HUES6 (cell line): ENCODE measurements at regions not wholly inside any gene's neighbourhood (a gene's known extent, or its start where the extent isn't known, plus 50 kb on each side); places are given as distances from the start of the nearest gene placed in this dataset.

Experiments used
- H3K27ac ChIP-seq: 2 replicates; pipeline ENCODE4 v1.7.0; 2013; ENCODE audit warnings: low read depth, mild to moderate bottlenecking, low read length, inconsistent platforms
- H3K27me3 ChIP-seq: 2 replicates; pipeline ENCODE4 v1.6.1; 2013; ENCODE audit warnings: low read length; ENCODE audit not compliant: control insufficient read depth, insufficient read depth
- H3K36me3 ChIP-seq: 2 replicates; pipeline ENCODE4 v1.6.1; 2013; ENCODE audit warnings: low read length; ENCODE audit not compliant: control insufficient read depth, insufficient read depth
- H3K4me1 ChIP-seq: 2 replicates; pipeline ENCODE4 v1.6.1; 2013; ENCODE audit warnings: low read length; ENCODE audit not compliant: control insufficient read depth, insufficient read depth
- H3K4me3 ChIP-seq: 2 replicates; pipeline ENCODE4 v1.5.1; 2013; ENCODE audit warnings: low read depth, low read length
- H3K9ac ChIP-seq: one replicate; pipeline ENCODE4 v1.6.1; 2013; ENCODE audit warnings: mild to moderate bottlenecking, low read length
- H3K9me3 ChIP-seq: 2 replicates; pipeline ENCODE4 v1.6.1; 2013; ENCODE audit warnings: low read depth, low read length; ENCODE audit not compliant: control insufficient read depth, insufficient read depth

DNA sequence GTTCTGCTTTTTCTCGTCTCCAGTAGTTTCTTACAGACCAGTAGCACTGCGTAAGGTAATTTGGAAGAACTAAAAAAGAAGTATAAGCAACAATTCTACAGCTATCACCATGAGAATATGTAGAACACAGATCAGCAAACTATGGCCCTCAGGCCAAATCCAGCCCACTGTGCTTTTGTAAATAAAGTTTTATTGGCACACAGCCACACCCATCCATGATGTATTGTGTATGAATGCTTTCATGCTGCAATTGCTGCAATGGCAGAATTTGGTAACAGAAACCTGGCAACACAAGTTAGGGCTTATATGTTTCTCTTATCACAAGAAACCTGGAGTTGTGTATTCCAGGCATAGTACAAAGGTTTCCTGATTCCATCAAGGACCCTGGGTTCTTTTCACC is 386.8 kb upstream of the TSHZ2 start:
- Histone ChIP-seq H3K4me1 (no peaks in the 10 kb centered on the region), H3K4me3 (no peak overlapping the region), H3K9me3 (no peaks in the 10 kb centered on the region)

GRCh38 chr20:52578559-52578958 is 387.0 kb upstream of the ZFP64 start:
- H3K9ac ChIP-seq = no peak overlapping the region
- no peak overlapping the region for H3K4me3 ChIP-seq
- peaks cover 3% of the 10 kb centered on the region; the same call in 1 of the 2 replicates for H3K27me3 ChIP-seq
- H3K36me3 ChIP-seq = no peaks in the 10 kb centered on the region
- peaks cover 8% of the 10 kb centered on the region; the same call in 1 of the 2 replicates for H3K9me3 ChIP-seq
- H3K4me1 ChIP-seq = no peaks in the 10 kb centered on the region
- H3K27ac ChIP-seq = no peak overlapping the region

More for the DNA sequence above, 386.8 kb upstream of the TSHZ2 start:
- H3K27me3 ChIP-seq = no peaks in the 10 kb centered on the region
- H3K27ac ChIP-seq = no peak overlapping the region
- no peak overlapping the region for H3K9ac ChIP-seq
- no peaks in the 10 kb centered on the region for H3K36me3 ChIP-seq

GRCh38 chr20:52577696-52578095 is 386.1 kb upstream of the ZFP64 start:
- H3K27me3 ChIP-seq = peaks cover 3% of the 10 kb centered on the region; the same call in 1 of the 2 replicates
- no peaks in the 10 kb centered on the region for H3K4me1 ChIP-seq
- H3K27ac ChIP-seq = no peak overlapping the region
- H3K36me3 ChIP-seq = no peaks in the 10 kb centered on the region
- H3K9me3 ChIP-seq = peaks cover 8% of the 10 kb centered on the region; the same call in 1 of the 2 replicates
- H3K9ac ChIP-seq = no peak overlapping the region
- no peak overlapping the region for H3K4me3 ChIP-seq

GRCh38 chr20:52572687-52573086 is 381.1 kb upstream of the ZFP64 start:
- Histone ChIP-seq H3K4me1 (no peaks in the 10 kb centered on the region), H3K9ac (no peak overlapping the region), H3K4me3 (no peak overlapping the region)

DNA sequence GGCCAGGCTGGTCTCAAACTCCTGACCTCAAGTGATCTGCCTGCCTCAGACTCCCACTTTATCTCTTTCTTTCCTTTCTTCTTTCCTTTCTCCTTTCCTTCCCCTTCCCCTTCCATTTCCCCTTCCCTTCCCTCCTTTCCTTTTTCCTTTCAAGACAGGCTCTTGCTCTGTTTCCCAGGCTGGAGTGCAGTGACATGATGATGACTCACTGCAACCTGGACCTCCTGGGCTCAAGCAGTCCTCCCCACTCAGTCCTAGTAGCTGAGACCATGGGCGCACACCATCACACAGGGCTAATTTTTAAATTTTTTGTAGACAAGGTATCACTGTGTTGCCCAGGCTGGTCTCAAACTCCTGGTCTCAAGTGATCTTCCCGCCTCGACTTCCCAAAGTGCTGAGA is 377.6 kb upstream of the ZFP64 start:
- Histone ChIP-seq H3K27me3 (no peaks in the 10 kb centered on the region), H3K27ac (no peak overlapping the region), H3K4me3 (no peak overlapping the region), H3K9me3 (no peaks in the 10 kb centered on the region), H3K4me1 (no peaks in the 10 kb centered on the region), H3K9ac (no peak overlapping the region), H3K36me3 (no peaks in the 10 kb centered on the region)

More at GRCh38 chr20:52572687-52573086, 381.1 kb upstream of the ZFP64 start:
- Histone ChIP-seq H3K27ac (no peak overlapping the region), H3K36me3 (no peaks in the 10 kb centered on the region), H3K27me3 (no peaks in the 10 kb centered on the region), H3K9me3 (peaks cover 5% of the 10 kb centered on the region; the same call in 1 of the 2 replicates)

GRCh38 chr20:52565614-52566013 is 374.0 kb upstream of the ZFP64 start:
- no peak overlapping the region for H3K9ac ChIP-seq

GRCh38 chr20:52564594-52564993 is 373.0 kb upstream of the ZFP64 start:
- H3K36me3 ChIP-seq = no peaks in the 10 kb centered on the region
- no peaks in the 10 kb centered on the region for H3K9me3 ChIP-seq
- H3K27me3 ChIP-seq = no peaks in the 10 kb centered on the region
- H3K9ac ChIP-seq = no peak overlapping the region
- no peak overlapping the region for H3K27ac ChIP-seq
- H3K4me3 ChIP-seq = no peak overlapping the region
- H3K4me1 ChIP-seq = no peaks in the 10 kb centered on the region

More at GRCh38 chr20:52565614-52566013, 374.0 kb upstream of the ZFP64 start:
- Histone ChIP-seq H3K27me3 (no peaks in the 10 kb centered on the region), H3K27ac (no peak overlapping the region), H3K9me3 (no peaks in the 10 kb centered on the region), H3K4me3 (no peak overlapping the region), H3K4me1 (no peaks in the 10 kb centered on the region), H3K36me3 (no peaks in the 10 kb centered on the region)

- no peaks in the 10 kb centered on the region for H3K4me1 ChIP-seq
- H3K27me3 ChIP-seq = no peaks in the 10 kb centered on the region
- H3K27ac ChIP-seq = no peak overlapping the region
- no peaks in the 10 kb centered on the region for H3K9me3 ChIP-seq
- H3K9ac ChIP-seq = no peak overlapping the region
- no peak overlapping the region for H3K4me3 ChIP-seq
- H3K36me3 ChIP-seq = no peaks in the 10 kb centered on the region
Observed at GRCh38 chr20:52552181-52552872, 360.7 kb upstream of the ZFP64 start.

GRCh38 chr20:52542131-52542530 is 350.6 kb upstream of the ZFP64 start:
- no peaks in the 10 kb centered on the region for H3K27me3 ChIP-seq
- H3K4me1 ChIP-seq = no peaks in the 10 kb centered on the region
- H3K27ac ChIP-seq = no peak overlapping the region
- no peak overlapping the region for H3K9ac ChIP-seq
- no peaks in the 10 kb centered on the region for H3K36me3 ChIP-seq
- peaks cover 21% of the 10 kb centered on the region for H3K9me3 ChIP-seq
- H3K4me3 ChIP-seq = no peak overlapping the region

DNA sequence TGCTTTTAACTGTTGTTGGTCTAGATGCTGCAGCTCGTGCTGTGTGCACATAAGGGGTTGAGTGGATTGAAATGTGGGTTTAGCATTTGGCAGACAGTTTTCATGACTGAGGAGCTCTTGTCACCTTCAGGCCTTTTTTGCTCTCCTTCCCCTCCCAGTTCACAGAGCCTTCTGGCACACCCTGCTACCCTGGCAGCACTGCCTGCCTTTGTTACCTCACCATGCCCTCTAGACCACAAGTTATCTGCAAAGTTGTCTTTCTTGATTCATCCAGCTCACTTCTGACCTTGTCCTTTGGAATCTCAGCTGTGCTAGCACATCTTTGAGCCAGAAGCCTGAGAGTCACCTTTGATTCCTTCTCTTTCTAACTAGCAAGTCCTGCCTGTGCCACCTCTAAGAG is 348.9 kb upstream of the ZFP64 start:
- Histone ChIP-seq H3K36me3 (no peaks in the 10 kb centered on the region), H3K27ac (no peak overlapping the region), H3K9me3 (peaks cover 21% of the 10 kb centered on the region), H3K27me3 (no peaks in the 10 kb centered on the region), H3K4me3 (no peak overlapping the region), H3K4me1 (no peaks in the 10 kb centered on the region), H3K9ac (no peak overlapping the region)

DNA sequence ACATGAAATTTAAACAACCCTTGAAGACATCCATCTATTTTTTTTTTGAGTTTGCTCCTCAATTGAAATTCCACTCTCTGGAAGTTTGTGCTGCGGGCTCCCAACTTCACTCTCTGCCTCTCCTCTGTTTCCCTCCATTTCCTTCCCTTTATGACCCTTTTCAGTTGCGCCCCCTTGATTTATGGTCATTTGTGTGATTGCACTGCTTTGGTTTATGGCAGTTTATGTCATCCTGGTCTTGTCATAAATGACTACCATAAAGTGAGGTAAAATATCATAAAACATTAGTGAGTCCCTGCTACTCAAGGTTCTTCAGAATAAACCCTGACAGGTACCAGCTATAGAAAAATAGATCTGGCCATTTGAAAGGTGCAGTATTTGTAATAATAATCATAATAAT is 348.3 kb upstream of the ZFP64 start:
- no peak overlapping the region for H3K4me3 ChIP-seq
- no peaks in the 10 kb centered on the region for H3K4me1 ChIP-seq
- H3K27ac ChIP-seq = no peak overlapping the region
- H3K36me3 ChIP-seq = no peaks in the 10 kb centered on the region
- no peak overlapping the region for H3K9ac ChIP-seq
- no peaks in the 10 kb centered on the region for H3K27me3 ChIP-seq
- peaks cover 21% of the 10 kb centered on the region for H3K9me3 ChIP-seq
